NT2/D1 (cell line): ENCODE measurements at regions not wholly inside any gene's neighbourhood (a gene's known extent, or its start where the extent isn't known, plus 50 kb on each side); places are given as distances from the start of the nearest gene placed in this dataset.

ENCODE experiments used
- DNase-seq: peaks from one replicate; pipeline ENCODE4 v3.0.0-alpha.2; 2011; ENCODE audit warnings: low read depth, low spot score
- H3K27me3 ChIP-seq: 2 replicates; pipeline ENCODE4 v1.6.0; 2011; ENCODE audit warnings: mild to moderate bottlenecking; ENCODE audit not compliant: insufficient read length, insufficient read depth
- H3K36me3 ChIP-seq: 2 replicates; pipeline ENCODE4 v1.6.1; 2011; ENCODE audit warnings: mild to moderate bottlenecking, low read length, mixed read lengths; ENCODE audit not compliant: insufficient read depth, insufficient read length
- H3K4me1 ChIP-seq: 2 replicates; pipeline ENCODE4 v1.5.1; 2011; ENCODE audit not compliant: insufficient read depth, insufficient read length
- H3K4me3 ChIP-seq: 2 replicates; pipeline ENCODE4 v1.5.1; 2011; ENCODE audit warnings: low read depth; ENCODE audit not compliant: insufficient read length
- H3K9ac ChIP-seq: 2 replicates; pipeline ENCODE4 v1.6.0; 2011; ENCODE audit warnings: low read depth; ENCODE audit not compliant: insufficient read length
- H3K9me3 ChIP-seq: 2 replicates; pipeline ENCODE4 v1.5.1; 2011; ENCODE audit warnings: mild to moderate bottlenecking, low read length; ENCODE audit not compliant: insufficient read depth
- SUZ12 ChIP-seq: IDR thresholded peaks from 2 replicates; pipeline ENCODE4 v1.6.1; 2011; ENCODE audit not compliant: insufficient read length, insufficient read depth; ENCODE audit errors: extremely low read depth
- YY1 ChIP-seq: IDR thresholded peaks from 2 replicates; pipeline ENCODE4 v1.6.1; 2011; ENCODE audit not compliant: insufficient read length, insufficient read depth
- ZNF274 ChIP-seq: IDR thresholded peaks from 2 replicates; pipeline ENCODE4 v1.6.1; 2011; ENCODE audit warnings: mild to moderate bottlenecking, low read depth, low read length

- no peaks in the 10 kb centered on the region for H3K27me3 ChIP-seq
- no peak for DNase-seq
- no peak for TF ChIP-seq YY1
- no peak for TF ChIP-seq SUZ12
- TF ChIP-seq ZNF274: no peak
- H3K4me3 ChIP-seq: no peak overlapping the region
- no peak overlapping the region for H3K9ac ChIP-seq
- H3K36me3 ChIP-seq: no peaks in the 10 kb centered on the region
- H3K4me1 ChIP-seq: peaks cover 2% of the 10 kb centered on the region
- H3K9me3 ChIP-seq: peaks cover 14% of the 10 kb centered on the region; the same call in 1 of the 2 replicates
Measured at GRCh38 chr15:45946111-45946510, 311.3 kb downstream of the SQOR start.

GRCh38 chr15:45948181-45948621, 313.4 kb downstream of the SQOR start:
- H3K4me1 ChIP-seq: peaks cover 2% of the 10 kb centered on the region
- no peaks in the 10 kb centered on the region for H3K27me3 ChIP-seq
- peak; percentile 23 for DNase-seq
- H3K9me3 ChIP-seq: peaks cover 14% of the 10 kb centered on the region; the same call in 1 of the 2 replicates
- no peak overlapping the region for H3K9ac ChIP-seq
- TF ChIP-seq SUZ12 (no peak), YY1 (no peak), ZNF274 (no peak)
- H3K4me3 ChIP-seq: no peak overlapping the region
- no peaks in the 10 kb centered on the region for H3K36me3 ChIP-seq

GRCh38 chr15:45958924-45959323, 324.1 kb downstream of the SQOR start:
- Histone ChIP-seq H3K36me3 (no peaks in the 10 kb centered on the region), H3K4me3 (no peak overlapping the region), H3K27me3 (no peaks in the 10 kb centered on the region), H3K9me3 (no peaks in the 10 kb centered on the region; the same call in 1 of the 2 replicates), H3K4me1 (no peaks in the 10 kb centered on the region), H3K9ac (no peak overlapping the region)
- TF ChIP-seq ZNF274 (no peak), YY1 (no peak), SUZ12 (no peak)
- DNase-seq: no peak

- DNase-seq: no peak
- H3K4me3 ChIP-seq: no peak overlapping the region
- H3K9me3 ChIP-seq: no peaks in the 10 kb centered on the region; the same call in 1 of the 2 replicates
- no peaks in the 10 kb centered on the region for H3K4me1 ChIP-seq
- H3K36me3 ChIP-seq: no peaks in the 10 kb centered on the region
- H3K9ac ChIP-seq: no peak overlapping the region
- H3K27me3 ChIP-seq: no peaks in the 10 kb centered on the region
- no peak for TF ChIP-seq YY1
- no peak for TF ChIP-seq SUZ12
- no peak for TF ChIP-seq ZNF274
Measured at GRCh38 chr15:45962733-45963132, 327.9 kb downstream of the SQOR start.

GRCh38 chr15:45970542-45970941, 335.7 kb downstream of the SQOR start:
- no peaks in the 10 kb centered on the region for H3K4me1 ChIP-seq
- TF ChIP-seq YY1: no peak
- H3K9me3 ChIP-seq: no peaks in the 10 kb centered on the region
- no peak overlapping the region for H3K4me3 ChIP-seq
- no peak for DNase-seq
- no peak overlapping the region for H3K9ac ChIP-seq
- H3K36me3 ChIP-seq: no peaks in the 10 kb centered on the region
- no peaks in the 10 kb centered on the region for H3K27me3 ChIP-seq

GRCh38 chr15:45980366-45980765, 345.5 kb downstream of the SQOR start:
- DNase-seq: no peak
- Histone ChIP-seq H3K9me3 (no peaks in the 10 kb centered on the region), H3K27me3 (no peaks in the 10 kb centered on the region), H3K4me1 (no peaks in the 10 kb centered on the region), H3K36me3 (no peaks in the 10 kb centered on the region), H3K4me3 (no peak overlapping the region), H3K9ac (no peak overlapping the region)
- TF ChIP-seq SUZ12 (no peak), YY1 (no peak), ZNF274 (no peak)

GRCh38 chr15:45981625-45982024, 346.8 kb downstream of the SQOR start:
- no peak overlapping the region for H3K4me3 ChIP-seq
- H3K4me1 ChIP-seq: no peaks in the 10 kb centered on the region
- no peak overlapping the region for H3K9ac ChIP-seq
- H3K27me3 ChIP-seq: no peaks in the 10 kb centered on the region
- H3K9me3 ChIP-seq: no peaks in the 10 kb centered on the region
- DNase-seq: no peak
- H3K36me3 ChIP-seq: no peaks in the 10 kb centered on the region
- TF ChIP-seq ZNF274 (no peak), SUZ12 (no peak), YY1 (no peak)

- Histone ChIP-seq H3K9ac (no peak overlapping the region), H3K27me3 (no peaks in the 10 kb centered on the region), H3K36me3 (no peaks in the 10 kb centered on the region), H3K9me3 (no peaks in the 10 kb centered on the region), H3K4me1 (no peaks in the 10 kb centered on the region), H3K4me3 (no peak overlapping the region)
- DNase-seq: no peak
- TF ChIP-seq YY1: no peak
- no peak for TF ChIP-seq SUZ12
- TF ChIP-seq ZNF274: no peak
Measured at GRCh38 chr15:45991863-45992262, 357.0 kb downstream of the SQOR start.
